ENCODE measurements at regions not wholly inside any gene's neighbourhood (a gene's known extent, or its start where the extent isn't known, plus 50 kb on each side); places are given as distances from the start of the nearest gene placed in this dataset.

- H3K27ac ChIP-seq (ENCODE audit: insufficient read depth, low read length) = no peak overlapping the region
- no peak overlapping the region for H3K18ac ChIP-seq (ENCODE audit: low read depth, low read length)
- no peaks in the 10 kb centered on the region for H3K36me3 ChIP-seq (ENCODE audit: control insufficient read depth, insufficient read depth, low read length)
- H3K4ac ChIP-seq (ENCODE audit: low read depth, low read length) = no peak overlapping the region
- WGBS, 2 experiments (ENCODE audit: extremely low coverage in 2 of 2, insufficient read length in 1 of 2) = 63% methylated on average over 5 of the region's 9 CpGs; no CpG with 5 or more reads in 1 of the 2 experiments
- no peak overlapping the region for H2BK5ac ChIP-seq (ENCODE audit: low read depth, low read length, poor library complexity, severe bottlenecking)
- H3K9me3 ChIP-seq (ENCODE audit: control insufficient read depth, insufficient read depth, low read length) = no peaks in the 10 kb centered on the region
- peaks cover 2% of the 10 kb centered on the region; the same call in 1 of the 2 replicates for H3K27me3 ChIP-seq (ENCODE audit: control insufficient read depth, insufficient read depth, low read length)
- H2AFZ ChIP-seq (replicated peaks; ENCODE audit: low read length, poor library complexity) = no peak overlapping the region
- H4K91ac ChIP-seq (ENCODE audit: insufficient read depth, low read depth, low read length) = no peak overlapping the region
- no TSS peak for BruUV-seq (replicated peaks)
- no peak overlapping the region for H2BK20ac ChIP-seq (ENCODE audit: low read depth, low read length)
- H4K5ac ChIP-seq (ENCODE audit: low read depth, low read length) = no peak overlapping the region
- intact Hi-C loops (cut with micrococcal nuclease) (no loop called here), in situ Hi-C loops (cut with MboI; ENCODE audit: low sequenced_read_pairs) (no loop called here), dilution Hi-C loops (cut with HindIII; ENCODE audit: low sequenced_read_pairs, unreplicated experiment) (no loop called here)
- no peak overlapping the region for H4K8ac ChIP-seq (ENCODE audit: low read depth in 2 of 2, low read length in 2 of 2)
- no peak overlapping the region for H2BK15ac ChIP-seq (ENCODE audit: low read depth, low read length)
- POLR2A ChIA-PET (ENCODE audit: unreplicated experiment) = no interaction called here
- DNase-seq (no peak), ATAC-seq (ENCODE audit: low read depth) (no peak)
- no peak overlapping the region for H3K14ac ChIP-seq (replicated peaks; ENCODE audit: low read depth, low read length)
- H2AK5ac ChIP-seq (ENCODE audit: low read depth, low read length) = no peak overlapping the region
- H3K9me1 ChIP-seq (ENCODE audit: insufficient read depth, low read length) = no peaks in the 10 kb centered on the region
- CTCF ChIA-PET = no interaction called here
- no peaks in the 10 kb centered on the region for H3K79me1 ChIP-seq (ENCODE audit: low read depth in 1 of 2, low read length in 2 of 2)
- H3K9ac ChIP-seq (ENCODE audit: low read depth, low read length) = no peak overlapping the region
- H3K23ac ChIP-seq (ENCODE audit: low read depth, low read length) = no peak overlapping the region
- no peak overlapping the region for H3K4me3 ChIP-seq (ENCODE audit: insufficient read depth, low read depth, low read length)
- no peaks in the 10 kb centered on the region for H4K20me1 ChIP-seq (ENCODE audit: insufficient read depth, low read length)
- H2BK120ac ChIP-seq (ENCODE audit: low read depth, low read length) = no peak overlapping the region
- no peak overlapping the region for H3K4me2 ChIP-seq (ENCODE audit: low read depth, low read length)
- no peak for TF ChIP-seq BHLHE40 (IDR thresholded peaks at IDR 0.05; ENCODE audit: low read depth, low read length)
- no peak for TF ChIP-seq FOS (IDR thresholded peaks at IDR 0.05; ENCODE audit: low read depth, low read length)
- no peak for TF ChIP-seq MAZ (IDR thresholded peaks at IDR 0.05; ENCODE audit: borderline replicate concordance, low read depth, low read length)
- no peak for TF ChIP-seq RAD21 (IDR thresholded peaks at IDR 0.05; ENCODE audit: low read length)
- no peak for TF ChIP-seq RCOR1 (IDR thresholded peaks at IDR 0.05; ENCODE audit: insufficient replicate concordance, low read length)
- TF ChIP-seq, protein P1, sequence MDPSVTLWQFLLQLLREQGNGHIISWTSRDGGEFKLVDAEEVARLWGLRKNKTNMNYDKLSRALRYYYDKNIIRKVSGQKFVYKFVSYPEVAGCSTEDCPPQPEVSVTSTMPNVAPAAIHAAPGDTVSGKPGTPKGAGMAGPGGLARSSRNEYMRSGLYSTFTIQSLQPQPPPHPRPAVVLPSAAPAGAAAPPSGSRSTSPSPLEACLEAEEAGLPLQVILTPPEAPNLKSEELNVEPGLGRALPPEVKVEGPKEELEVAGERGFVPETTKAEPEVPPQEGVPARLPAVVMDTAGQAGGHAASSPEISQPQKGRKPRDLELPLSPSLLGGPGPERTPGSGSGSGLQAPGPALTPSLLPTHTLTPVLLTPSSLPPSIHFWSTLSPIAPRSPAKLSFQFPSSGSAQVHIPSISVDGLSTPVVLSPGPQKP (IDR thresholded peaks at IDR 0.05; ENCODE audit: borderline replicate concordance, low read depth, low read length) = no peak
- no peak for TF ChIP-seq USF2 (IDR thresholded peaks at IDR 0.05; ENCODE audit: low read depth, low read length)
- no peak for TF ChIP-seq SMC3 (IDR thresholded peaks at IDR 0.05; ENCODE audit: low read depth, low read length)
- H3K56ac ChIP-seq (ENCODE audit: extremely low read depth, insufficient read depth, low read length) = no peak overlapping the region
- no peak overlapping the region for H2AK9ac ChIP-seq (replicated peaks; ENCODE audit: low read depth, low read length, poor library complexity)
- no peaks in the 10 kb centered on the region for H3K4me1 ChIP-seq (ENCODE audit: control insufficient read depth, insufficient read depth, low read length)
Observed at GRCh38 chr3:13135251-13135810, 62.1 kb upstream of the IQSEC1 start.
